Astrocyte (in vitro differentiated cells and primary cell): ENCODE measurements at regions not wholly inside any gene's neighbourhood (a gene's known extent, or its start where the extent isn't known, plus 50 kb on each side); places are given as distances from the start of the nearest gene placed in this dataset.

Experiments
- DNase-seq: peaks from one replicate; pipeline ENCODE4 v3.0.0-alpha.2; 2010; ENCODE audit warnings: low read depth
- FAIRE-seq: peaks from 2 replicates; lab custom pipeline; 2011; peaks lifted over from hg19 to GRCh38; lab: Jason Lieb, UNC
- H2AFZ ChIP-seq: 2 replicates; pipeline ENCODE4 v1.6.0; 2012; ENCODE audit warnings: low read depth, low read length, inconsistent platforms
- H3K27ac ChIP-seq: 2 replicates; pipeline ENCODE4 v1.5.1; 2011; ENCODE audit warnings: low read depth, low read length, inconsistent platforms
- H3K27me3 ChIP-seq: 2 replicates; pipeline ENCODE4 v1.6.0; 2011; ENCODE audit warnings: low read length, inconsistent platforms; ENCODE audit not compliant: insufficient read depth
- H3K36me3 ChIP-seq: 2 replicates; pipeline ENCODE4 v1.5.1; 2011; ENCODE audit warnings: low read length, inconsistent platforms; ENCODE audit not compliant: insufficient read depth
- H3K4me1 ChIP-seq: 2 replicates; pipeline ENCODE4 v1.5.1; 2011; ENCODE audit warnings: low read length, inconsistent platforms; ENCODE audit not compliant: insufficient read depth
- H3K4me2 ChIP-seq: 2 replicates; pipeline ENCODE4 v1.6.0; 2012; ENCODE audit warnings: low read length, inconsistent platforms
- H3K4me3 ChIP-seq: 2 replicates; pipeline ENCODE4 v1.5.1; 2011; ENCODE audit warnings: low read depth, mild to moderate bottlenecking, low read length, inconsistent platforms; ENCODE audit not compliant: insufficient read depth
- H3K79me2 ChIP-seq: 2 replicates; pipeline ENCODE4 v1.6.0; 2012; ENCODE audit warnings: mild to moderate bottlenecking, low read length, inconsistent platforms; ENCODE audit not compliant: insufficient read depth
- H3K9ac ChIP-seq: 2 replicates; pipeline ENCODE4 v1.6.0; 2012; ENCODE audit warnings: mild to moderate bottlenecking, low read length, inconsistent platforms
- H3K9me3 ChIP-seq: 2 replicates; pipeline ENCODE4 v1.5.1; 2012; ENCODE audit warnings: low read depth, mild to moderate bottlenecking, low read length, inconsistent platforms; ENCODE audit not compliant: insufficient read depth
- H4K20me1 ChIP-seq: 2 replicates; pipeline ENCODE4 v1.6.0; 2012; ENCODE audit warnings: low read length, inconsistent platforms; ENCODE audit not compliant: insufficient read depth
- H3K27ac Mint-ChIP-seq: one replicate; pipeline ENCODE4 v1.8.0; 2021; ENCODE audit warnings: mild to moderate bottlenecking, mixed read lengths; ENCODE audit not compliant: unreplicated experiment
- H3K27me3 Mint-ChIP-seq: one replicate; pipeline ENCODE4 v1.8.0; 2021; ENCODE audit warnings: low read depth, mixed read lengths; ENCODE audit not compliant: unreplicated experiment
- H3K36me3 Mint-ChIP-seq: one replicate; pipeline ENCODE4 v1.8.0; 2021; ENCODE audit warnings: low read depth, mixed read lengths; ENCODE audit not compliant: unreplicated experiment
- H3K4me1 Mint-ChIP-seq: one replicate; pipeline ENCODE4 v1.8.0; 2021; ENCODE audit warnings: low read depth, mixed read lengths; ENCODE audit not compliant: unreplicated experiment
- H3K4me3 Mint-ChIP-seq: one replicate; pipeline ENCODE4 v1.8.0; 2021; ENCODE audit warnings: mild to moderate bottlenecking, moderate library complexity, mixed read lengths; ENCODE audit not compliant: unreplicated experiment
- H3K9me3 Mint-ChIP-seq: one replicate; pipeline ENCODE4 v1.8.0; 2021; ENCODE audit warnings: mild to moderate bottlenecking, mixed read lengths; ENCODE audit not compliant: unreplicated experiment
- EZH2 ChIP-seq: IDR thresholded peaks from 2 replicates; pipeline ENCODE4 v1.6.1; 2012; ENCODE audit warnings: mild to moderate bottlenecking, low read length, inconsistent platforms; ENCODE audit not compliant: insufficient read depth
- TF ChIP-seq, protein P1 (sequence below): IDR thresholded peaks from 2 replicates; pipeline ENCODE4 v1.5.1; 2011; ENCODE audit warnings: low read depth, mild to moderate bottlenecking, inconsistent platforms, low read length, moderate library complexity; ENCODE audit not compliant: insufficient read depth

DNA sequence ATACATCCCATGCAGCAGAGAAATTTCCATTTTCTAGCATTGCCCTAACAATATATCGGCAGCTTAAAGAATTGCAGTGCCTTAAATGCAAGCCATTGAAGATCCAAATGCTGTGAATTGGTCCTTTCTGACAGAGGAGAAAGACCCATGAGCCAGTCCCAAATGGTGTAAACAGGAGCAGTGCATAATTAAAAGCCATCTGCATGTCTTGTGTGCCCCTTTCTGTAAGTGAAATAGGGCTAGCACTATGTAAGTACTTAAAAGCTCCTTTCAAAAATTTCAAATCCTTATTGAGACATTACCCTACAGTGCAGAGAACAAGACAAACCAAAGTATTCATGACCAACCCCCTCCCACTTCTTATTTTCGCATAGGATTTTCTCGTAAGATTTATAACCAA is 108.7 kb upstream of the LCORL start:
- no peak for TF ChIP-seq EZH2
- TF ChIP-seq, protein P1, sequence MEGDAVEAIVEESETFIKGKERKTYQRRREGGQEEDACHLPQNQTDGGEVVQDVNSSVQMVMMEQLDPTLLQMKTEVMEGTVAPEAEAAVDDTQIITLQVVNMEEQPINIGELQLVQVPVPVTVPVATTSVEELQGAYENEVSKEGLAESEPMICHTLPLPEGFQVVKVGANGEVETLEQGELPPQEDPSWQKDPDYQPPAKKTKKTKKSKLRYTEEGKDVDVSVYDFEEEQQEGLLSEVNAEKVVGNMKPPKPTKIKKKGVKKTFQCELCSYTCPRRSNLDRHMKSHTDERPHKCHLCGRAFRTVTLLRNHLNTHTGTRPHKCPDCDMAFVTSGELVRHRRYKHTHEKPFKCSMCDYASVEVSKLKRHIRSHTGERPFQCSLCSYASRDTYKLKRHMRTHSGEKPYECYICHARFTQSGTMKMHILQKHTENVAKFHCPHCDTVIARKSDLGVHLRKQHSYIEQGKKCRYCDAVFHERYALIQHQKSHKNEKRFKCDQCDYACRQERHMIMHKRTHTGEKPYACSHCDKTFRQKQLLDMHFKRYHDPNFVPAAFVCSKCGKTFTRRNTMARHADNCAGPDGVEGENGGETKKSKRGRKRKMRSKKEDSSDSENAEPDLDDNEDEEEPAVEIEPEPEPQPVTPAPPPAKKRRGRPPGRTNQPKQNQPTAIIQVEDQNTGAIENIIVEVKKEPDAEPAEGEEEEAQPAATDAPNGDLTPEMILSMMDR: no peak
- H3K36me3 ChIP-seq: no peaks in the 10 kb centered on the region
- Mint-ChIP-seq H3K36me3 (no peaks in the 10 kb centered on the region), H3K4me3 (no peak overlapping the region), H3K9me3 (no peaks in the 10 kb centered on the region), H3K4me1 (peaks cover 3% of the 10 kb centered on the region), H3K27me3 (no peaks in the 10 kb centered on the region), H3K27ac (no peak overlapping the region)
- no peak overlapping the region for H2AFZ ChIP-seq
- no peaks in the 10 kb centered on the region for H3K9me3 ChIP-seq
- no peak overlapping the region for H3K4me3 ChIP-seq
- no peak overlapping the region for H3K9ac ChIP-seq
- no peak overlapping the region for H3K4me2 ChIP-seq
- H3K27me3 ChIP-seq: no peaks in the 10 kb centered on the region
- H3K79me2 ChIP-seq: no peaks in the 10 kb centered on the region
- no peak overlapping the region for H3K27ac ChIP-seq
- DNase-seq (no peak), FAIRE-seq (no peak)
- no peaks in the 10 kb centered on the region for H4K20me1 ChIP-seq
- no peaks in the 10 kb centered on the region for H3K4me1 ChIP-seq

DNA sequence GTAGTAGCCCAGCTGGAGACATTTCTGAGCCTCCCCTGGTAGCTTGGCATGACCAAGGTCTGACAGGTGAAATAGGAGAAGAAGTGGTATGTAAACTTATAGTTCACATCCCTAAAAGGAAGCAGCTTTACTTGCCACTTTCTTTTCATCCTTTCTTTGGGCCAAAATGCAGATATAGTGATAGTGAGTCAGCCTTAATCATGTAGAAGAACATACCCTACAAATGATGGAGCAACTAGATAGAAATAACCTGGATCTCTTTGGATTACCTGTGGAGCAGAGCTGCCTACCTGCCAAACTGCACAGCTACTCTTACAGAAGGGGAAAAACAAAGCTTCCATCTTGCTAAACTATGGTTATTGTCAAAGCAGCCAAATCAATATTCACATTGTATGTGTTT is 106.7 kb upstream of the LCORL start:
- Mint-ChIP-seq H3K4me3 (no peak overlapping the region), H3K27me3 (no peaks in the 10 kb centered on the region), H3K27ac (no peak overlapping the region), H3K9me3 (no peaks in the 10 kb centered on the region), H3K36me3 (no peaks in the 10 kb centered on the region), H3K4me1 (peaks cover 3% of the 10 kb centered on the region)
- Histone ChIP-seq H3K36me3 (no peaks in the 10 kb centered on the region), H4K20me1 (no peaks in the 10 kb centered on the region), H3K9ac (no peak overlapping the region), H3K27ac (no peak overlapping the region), H3K4me1 (no peaks in the 10 kb centered on the region), H3K79me2 (no peaks in the 10 kb centered on the region), H3K4me3 (no peak overlapping the region), H2AFZ (no peak overlapping the region), H3K4me2 (no peak overlapping the region), H3K9me3 (no peaks in the 10 kb centered on the region), H3K27me3 (no peaks in the 10 kb centered on the region)
- FAIRE-seq: no peak
- no peak for DNase-seq
- no peak for TF ChIP-seq EZH2
- TF ChIP-seq, protein P1: no peak

DNA sequence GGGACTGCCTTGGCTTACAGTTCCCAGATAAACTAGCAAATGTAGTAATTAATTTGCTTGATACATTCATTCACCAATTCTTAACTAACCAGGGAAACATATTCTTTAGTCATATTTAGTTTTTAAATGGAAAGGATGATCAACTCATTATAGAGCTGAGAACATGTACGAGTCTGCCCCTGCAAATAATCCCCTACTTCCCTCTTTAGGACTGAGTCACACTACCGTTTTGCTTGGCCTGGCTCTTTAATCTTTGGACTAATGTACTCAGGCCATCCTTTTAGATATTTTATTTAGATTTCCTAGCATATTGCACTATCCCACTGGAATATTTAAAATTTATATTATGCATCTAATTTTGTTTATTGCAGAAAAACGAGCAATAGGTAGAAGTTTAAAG is 105.5 kb upstream of the LCORL start:
- Histone ChIP-seq H3K36me3 (no peaks in the 10 kb centered on the region), H3K79me2 (no peaks in the 10 kb centered on the region), H2AFZ (no peak overlapping the region), H3K4me2 (no peak overlapping the region), H3K27me3 (no peaks in the 10 kb centered on the region), H3K9me3 (no peaks in the 10 kb centered on the region), H3K9ac (no peak overlapping the region), H3K4me1 (no peaks in the 10 kb centered on the region), H3K4me3 (no peak overlapping the region), H3K27ac (no peak overlapping the region), H4K20me1 (no peaks in the 10 kb centered on the region)
- TF ChIP-seq, protein P1: no peak
- no peak for TF ChIP-seq EZH2
- DNase-seq (no peak), FAIRE-seq (no peak)
- Mint-ChIP-seq H3K9me3 (no peaks in the 10 kb centered on the region), H3K4me3 (no peak overlapping the region), H3K36me3 (no peaks in the 10 kb centered on the region), H3K27me3 (no peaks in the 10 kb centered on the region), H3K27ac (no peak overlapping the region), H3K4me1 (peaks cover 3% of the 10 kb centered on the region)
